ENCODE measurements at regions not wholly inside any gene's neighbourhood (a gene's known extent, or its start where the extent isn't known, plus 50 kb on each side); places are given as distances from the start of the nearest gene placed in this dataset.

- TF ChIP-seq CTCF (IDR thresholded peaks at IDR 0.05): no peak
These were observed 359.3 kb downstream of the HTR1A start for GRCh38 chr5:63602971-63603370.

GRCh38 chr5:63596254-63596653 is 366.0 kb downstream of the HTR1A start:
- TF ChIP-seq CTCF (IDR thresholded peaks at IDR 0.05): no peak

- TF ChIP-seq CTCF (IDR thresholded peaks at IDR 0.05): no peak
These were observed 388.9 kb downstream of the HTR1A start for GRCh38 chr5:63573380-63573779.

DNA sequence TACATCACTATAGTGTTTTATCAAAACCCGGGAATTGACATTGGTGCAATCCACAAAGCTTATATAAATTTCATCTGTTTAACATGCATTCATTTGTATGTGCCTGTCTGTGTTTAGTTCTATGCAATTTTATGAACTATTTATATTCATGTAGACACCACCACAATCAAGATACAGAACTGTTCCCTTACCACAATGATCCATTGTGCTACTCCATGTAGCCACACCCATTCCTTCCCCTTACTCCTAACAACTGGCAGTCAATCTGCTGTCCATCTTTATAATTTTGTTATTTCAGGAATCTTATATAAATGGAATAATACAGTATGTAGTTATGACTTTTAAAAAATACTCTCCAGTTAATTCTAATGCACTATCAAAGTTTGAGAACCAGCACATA is 389.5 kb downstream of the HTR1A start:
- no peak for TF ChIP-seq CTCF (IDR thresholded peaks at IDR 0.05)

GRCh38 chr5:63570752-63571151 is 391.5 kb downstream of the HTR1A start:
- TF ChIP-seq CTCF (IDR thresholded peaks at IDR 0.05): no peak

GRCh38 chr5:63564789-63565188 is 397.5 kb downstream of the HTR1A start:
- TF ChIP-seq CTCF (IDR thresholded peaks at IDR 0.05): no peak

GRCh38 chr5:63563008-63563917 is 399.0 kb downstream of the HTR1A start:
- TF ChIP-seq CTCF (IDR thresholded peaks at IDR 0.05): no peak

Measured in LNCAP (cell line).